Activated T-helper 17 cell treated with anti-CD3 and anti-CD28 coated beads, Interleukin-2, amount 50 U/mL, for 72 hours (primary cell): ENCODE measurements at regions not wholly inside any gene's neighbourhood (a gene's known extent, or its start where the extent isn't known, plus 50 kb on each side); places are given as distances from the start of the nearest gene placed in this dataset.
"Not testable (repeated sequence)": the region's sequence is repeated elsewhere in the genome, so short reads cannot be mapped to it uniquely, and the experiment has no call there.

ENCODE experiments used
- ATAC-seq: fragments of 150-1000 bp; cut with Tn5 transposase; replicated peaks from 2 replicates; pipeline ENCODE4 v1.10.0; 2021; ENCODE audit warnings: mild to moderate bottlenecking, moderate library complexity
- H3K27ac Mint-ChIP-seq: one replicate; pipeline ENCODE4 v1.8.0; 2022; ENCODE audit warnings: mixed read lengths
- H3K27me3 Mint-ChIP-seq: one replicate; pipeline ENCODE4 v1.8.0; 2022; ENCODE audit warnings: mixed read lengths
- H3K36me3 Mint-ChIP-seq: one replicate; pipeline ENCODE4 v1.8.0; 2022; ENCODE audit warnings: low read depth, mild to moderate bottlenecking, mixed read lengths
- H3K4me1 Mint-ChIP-seq: one replicate; pipeline ENCODE4 v1.8.0; 2022; ENCODE audit warnings: mixed read lengths
- H3K4me3 Mint-ChIP-seq: one replicate; pipeline ENCODE4 v1.8.0; 2022; ENCODE audit warnings: mild to moderate bottlenecking, mixed read lengths
- H3K9me3 Mint-ChIP-seq: one replicate; pipeline ENCODE4 v1.8.0; 2022; ENCODE audit warnings: mixed read lengths

GRCh38 chr4:160353548-160353947 is 1250.7 kb downstream of the RAPGEF2 start:
- no peaks in the 10 kb centered on the region for H3K4me1 Mint-ChIP-seq
- ATAC-seq = no peak
- peaks cover 5% of the 10 kb centered on the region for H3K9me3 Mint-ChIP-seq
- no peaks in the 10 kb centered on the region for H3K27me3 Mint-ChIP-seq
- H3K36me3 Mint-ChIP-seq = no peaks in the 10 kb centered on the region
- no peak overlapping the region for H3K27ac Mint-ChIP-seq
- no peak overlapping the region for H3K4me3 Mint-ChIP-seq

DNA sequence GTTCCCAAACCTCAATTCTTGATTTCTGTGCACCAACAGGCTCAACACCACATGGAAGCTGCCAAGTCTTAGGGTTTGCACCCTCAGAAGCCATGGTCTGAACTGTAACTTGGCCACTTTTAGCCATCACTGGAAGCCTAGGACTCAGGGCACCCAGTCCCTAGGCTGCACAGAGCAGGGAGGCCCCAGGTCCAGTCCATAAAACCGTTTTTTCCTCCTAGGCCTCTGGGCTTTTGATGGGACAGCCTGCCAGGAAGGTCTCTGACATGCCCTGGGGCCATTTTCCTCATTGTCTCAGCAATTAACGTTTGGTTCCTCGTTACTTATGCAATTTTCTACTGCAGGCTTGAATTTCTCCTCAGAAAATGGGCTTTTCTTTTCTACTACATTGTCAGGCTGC is 1259.6 kb downstream of the RAPGEF2 start:
- no peaks in the 10 kb centered on the region for H3K4me1 Mint-ChIP-seq
- H3K27me3 Mint-ChIP-seq = no peaks in the 10 kb centered on the region
- no peak for ATAC-seq
- no peaks in the 10 kb centered on the region for H3K36me3 Mint-ChIP-seq
- no peak overlapping the region for H3K4me3 Mint-ChIP-seq
- H3K9me3 Mint-ChIP-seq = peaks cover 10% of the 10 kb centered on the region
- H3K27ac Mint-ChIP-seq = no peak overlapping the region

DNA sequence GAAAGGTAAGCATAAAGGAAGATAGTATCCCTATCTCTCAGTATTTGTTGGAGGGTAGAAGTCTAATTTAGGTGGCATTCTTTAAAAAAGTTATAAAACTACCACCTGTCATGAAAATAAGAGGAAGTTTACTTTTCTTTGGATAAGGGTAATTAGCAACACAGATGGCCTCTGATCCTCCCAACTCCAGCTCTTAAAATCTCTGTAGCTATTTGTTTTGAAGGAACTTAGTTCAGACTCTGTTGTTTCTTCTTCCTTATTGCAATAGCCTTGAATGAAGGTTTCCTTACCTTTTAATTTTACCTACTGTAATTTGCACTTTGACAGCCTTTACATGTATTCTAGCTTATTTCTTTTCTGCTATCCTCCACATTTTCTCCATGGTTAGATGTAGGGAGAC is 1261.3 kb downstream of the RAPGEF2 start:
- Mint-ChIP-seq H3K9me3 (peaks cover 11% of the 10 kb centered on the region), H3K4me3 (no peak overlapping the region), H3K27me3 (no peaks in the 10 kb centered on the region), H3K27ac (no peak overlapping the region), H3K36me3 (no peaks in the 10 kb centered on the region), H3K4me1 (no peaks in the 10 kb centered on the region)
- ATAC-seq = no peak

DNA sequence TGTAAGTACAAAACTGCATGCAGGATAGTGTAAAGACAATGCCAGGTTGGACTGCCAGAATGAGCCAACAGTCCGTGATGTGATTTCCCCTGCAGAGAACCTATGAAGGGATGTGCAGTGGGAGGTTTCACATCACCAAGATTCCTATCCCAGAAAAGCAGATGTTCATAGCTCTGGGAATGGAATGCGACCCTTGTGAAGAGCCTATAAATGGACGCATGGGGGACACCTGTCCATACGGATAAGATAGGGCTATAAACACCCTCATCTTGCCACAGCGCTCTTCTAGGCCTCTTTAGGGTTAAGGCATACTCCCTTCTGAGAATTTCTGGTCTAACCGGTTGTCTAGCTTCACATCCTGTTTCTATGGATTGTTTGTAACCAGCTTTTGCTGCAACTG is 1261.8 kb downstream of the RAPGEF2 start:
- H3K4me3 Mint-ChIP-seq, H3K36me3 Mint-ChIP-seq, H3K27ac Mint-ChIP-seq, H3K27me3 Mint-ChIP-seq, H3K4me1 Mint-ChIP-seq, ATAC-seq: not testable (repeated sequence)
- H3K9me3 Mint-ChIP-seq = peaks cover 12% of the 10 kb centered on the region

- H3K36me3 Mint-ChIP-seq, H3K4me3 Mint-ChIP-seq, H3K27me3 Mint-ChIP-seq, ATAC-seq, H3K27ac Mint-ChIP-seq, H3K4me1 Mint-ChIP-seq: not testable (repeated sequence)
- peaks cover 17% of the 10 kb centered on the region for H3K9me3 Mint-ChIP-seq
Observed at GRCh38 chr4:160365383-160365782, 1262.5 kb downstream of the RAPGEF2 start.

GRCh38 chr4:160370046-160370445 is 1267.2 kb downstream of the RAPGEF2 start:
- H3K4me3 Mint-ChIP-seq = no peak overlapping the region
- H3K27ac Mint-ChIP-seq = no peak overlapping the region
- no peaks in the 10 kb centered on the region for H3K27me3 Mint-ChIP-seq
- no peak for ATAC-seq
- H3K36me3 Mint-ChIP-seq = no peaks in the 10 kb centered on the region
- H3K9me3 Mint-ChIP-seq = peaks cover 10% of the 10 kb centered on the region
- H3K4me1 Mint-ChIP-seq = no peaks in the 10 kb centered on the region

GRCh38 chr4:160371446-160371845 is 1268.6 kb downstream of the RAPGEF2 start:
- H3K27ac Mint-ChIP-seq = no peak overlapping the region
- H3K9me3 Mint-ChIP-seq = peaks cover 10% of the 10 kb centered on the region
- no peak overlapping the region for H3K4me3 Mint-ChIP-seq
- no peaks in the 10 kb centered on the region for H3K4me1 Mint-ChIP-seq
- H3K27me3 Mint-ChIP-seq = no peaks in the 10 kb centered on the region
- ATAC-seq = no peak
- H3K36me3 Mint-ChIP-seq = no peaks in the 10 kb centered on the region

- H3K4me1 Mint-ChIP-seq = no peaks in the 10 kb centered on the region
- no peaks in the 10 kb centered on the region for H3K36me3 Mint-ChIP-seq
- ATAC-seq = no peak
- H3K9me3 Mint-ChIP-seq = peaks cover 10% of the 10 kb centered on the region
- H3K27ac Mint-ChIP-seq = no peak overlapping the region
- no peak overlapping the region for H3K4me3 Mint-ChIP-seq
- H3K27me3 Mint-ChIP-seq = no peaks in the 10 kb centered on the region
Observed at GRCh38 chr4:160372390-160372789, 1269.5 kb downstream of the RAPGEF2 start.

DNA sequence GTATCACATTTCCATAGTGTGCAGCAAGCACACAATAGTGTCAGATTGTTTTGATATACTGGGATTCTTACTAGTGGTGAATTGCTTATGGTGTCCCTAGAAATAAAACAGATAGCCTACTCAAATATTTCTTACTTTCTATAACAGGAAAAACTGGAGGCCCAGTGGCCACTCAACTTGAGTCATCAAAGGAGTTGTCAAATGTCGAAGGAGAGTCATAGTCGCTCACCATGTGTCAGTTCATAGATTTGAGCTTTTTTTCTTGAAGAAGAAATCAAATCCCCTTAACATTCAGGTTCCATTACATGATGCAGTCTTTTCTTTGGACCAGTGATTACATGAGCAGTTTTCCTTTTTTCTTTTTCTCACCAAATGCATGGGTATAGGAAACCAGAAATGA is 1271.0 kb downstream of the RAPGEF2 start:
- Mint-ChIP-seq H3K4me3 (no peak overlapping the region), H3K36me3 (no peaks in the 10 kb centered on the region), H3K9me3 (peaks cover 6% of the 10 kb centered on the region), H3K27ac (no peak overlapping the region), H3K27me3 (no peaks in the 10 kb centered on the region), H3K4me1 (no peaks in the 10 kb centered on the region)
- no peak for ATAC-seq

- Mint-ChIP-seq H3K4me3 (no peak overlapping the region), H3K4me1 (no peaks in the 10 kb centered on the region), H3K27me3 (no peaks in the 10 kb centered on the region), H3K27ac (no peak overlapping the region), H3K36me3 (no peaks in the 10 kb centered on the region), H3K9me3 (no peaks in the 10 kb centered on the region)
- ATAC-seq = no peak
Observed at GRCh38 chr4:160375772-160376452, 1273.0 kb downstream of the RAPGEF2 start.

GRCh38 chr4:160386846-160387245 is 1284.0 kb downstream of the RAPGEF2 start:
- peaks cover 18% of the 10 kb centered on the region for H3K9me3 Mint-ChIP-seq

DNA sequence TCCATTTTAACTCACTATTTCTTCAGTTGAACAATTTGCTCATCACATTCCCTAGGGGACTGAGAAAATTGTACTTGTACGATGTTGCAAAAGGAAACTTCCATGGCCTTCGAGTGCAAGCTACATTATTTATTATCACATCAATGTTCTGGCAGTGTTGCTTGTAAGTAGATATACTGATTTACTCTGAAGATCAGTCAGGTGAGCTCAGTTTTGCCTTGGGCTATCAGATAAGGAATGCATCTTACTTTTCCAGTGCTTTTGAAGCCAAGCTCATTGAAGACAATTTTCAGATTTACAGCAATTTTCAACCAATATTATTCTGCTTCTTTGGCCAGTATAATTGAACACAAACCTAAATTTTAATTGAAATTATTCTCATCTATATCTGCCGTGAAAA is 1296.9 kb downstream of the RAPGEF2 start:
- peaks cover 11% of the 10 kb centered on the region for H3K9me3 Mint-ChIP-seq
- no peaks in the 10 kb centered on the region for H3K36me3 Mint-ChIP-seq

More at GRCh38 chr4:160386846-160387245, 1284.0 kb downstream of the RAPGEF2 start:
- H3K4me1 Mint-ChIP-seq = no peaks in the 10 kb centered on the region
- no peaks in the 10 kb centered on the region for H3K36me3 Mint-ChIP-seq
- ATAC-seq = no peak
- H3K27ac Mint-ChIP-seq = no peak overlapping the region
- H3K4me3 Mint-ChIP-seq = no peak overlapping the region
- H3K27me3 Mint-ChIP-seq = no peaks in the 10 kb centered on the region

GRCh38 chr4:160403081-160403480 is 1300.2 kb downstream of the RAPGEF2 start:
- no peak for ATAC-seq
- Mint-ChIP-seq H3K4me1 (no peaks in the 10 kb centered on the region), H3K36me3 (no peaks in the 10 kb centered on the region), H3K9me3 (peaks cover 8% of the 10 kb centered on the region), H3K4me3 (no peak overlapping the region), H3K27me3 (no peaks in the 10 kb centered on the region), H3K27ac (no peak overlapping the region)

More for the DNA sequence above, 1296.9 kb downstream of the RAPGEF2 start:
- no peaks in the 10 kb centered on the region for H3K4me1 Mint-ChIP-seq
- H3K27me3 Mint-ChIP-seq = no peaks in the 10 kb centered on the region
- H3K27ac Mint-ChIP-seq = no peak overlapping the region
- H3K4me3 Mint-ChIP-seq = no peak overlapping the region
- ATAC-seq = no peak

DNA sequence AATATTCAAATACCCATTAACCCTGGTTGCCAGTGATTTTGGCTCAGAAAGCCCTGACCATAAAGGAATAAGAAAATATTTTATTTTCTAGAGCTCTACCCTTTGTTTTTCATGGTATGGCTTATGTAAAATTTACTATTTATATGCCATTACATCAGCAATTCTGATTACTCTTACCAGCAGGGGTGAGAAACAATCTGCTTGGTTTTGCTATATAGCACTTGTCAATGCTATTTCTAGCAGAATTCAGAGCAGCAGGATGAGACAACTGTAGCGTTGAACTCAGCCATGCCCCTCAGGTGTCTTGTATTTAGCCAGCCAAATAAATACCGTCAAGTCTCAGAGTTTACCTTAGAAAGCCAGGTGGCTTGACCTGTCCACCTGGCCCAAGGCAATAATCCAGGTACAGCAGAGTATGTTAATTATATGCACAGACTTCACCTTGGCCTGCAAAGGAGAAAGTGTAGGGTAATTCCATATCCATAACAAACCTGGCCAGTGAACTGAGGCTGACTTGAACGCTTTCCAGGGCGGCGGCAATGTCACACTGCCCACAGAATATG is 1303.5 kb downstream of the RAPGEF2 start:
- Mint-ChIP-seq H3K27ac (no peak overlapping the region), H3K9me3 (peaks cover 9% of the 10 kb centered on the region), H3K4me1 (no peaks in the 10 kb centered on the region), H3K27me3 (no peaks in the 10 kb centered on the region), H3K36me3 (no peaks in the 10 kb centered on the region), H3K4me3 (no peak overlapping the region)
- ATAC-seq = no peak

DNA sequence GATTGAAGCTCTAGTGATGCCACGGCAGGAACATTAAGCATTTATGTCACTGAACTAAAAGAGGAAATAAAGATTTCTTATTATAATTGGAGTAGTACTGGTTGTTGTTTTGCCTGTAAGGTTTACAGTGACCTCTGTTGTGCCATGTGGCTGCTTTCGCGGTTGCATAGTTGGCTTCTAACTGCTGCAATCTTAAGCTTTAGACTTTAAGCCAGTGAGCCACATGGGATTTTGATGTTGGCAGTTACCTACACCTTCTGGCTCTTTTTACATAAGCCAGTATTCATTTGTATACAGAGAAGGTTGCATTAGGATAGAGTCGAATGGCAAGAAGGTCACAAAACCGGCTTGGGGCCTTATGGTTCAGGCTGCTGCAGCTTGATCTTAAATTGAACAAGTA is 1311.6 kb downstream of the RAPGEF2 start:
- ATAC-seq = no peak
- no peaks in the 10 kb centered on the region for H3K27me3 Mint-ChIP-seq
- peaks cover 12% of the 10 kb centered on the region for H3K9me3 Mint-ChIP-seq
- H3K36me3 Mint-ChIP-seq = no peaks in the 10 kb centered on the region
- no peak overlapping the region for H3K27ac Mint-ChIP-seq
- H3K4me1 Mint-ChIP-seq = no peaks in the 10 kb centered on the region
- H3K4me3 Mint-ChIP-seq = no peak overlapping the region
